ENCODE measurements at regions not wholly inside any gene's neighbourhood (a gene's known extent, or its start where the extent isn't known, plus 50 kb on each side); places are given as distances from the start of the nearest gene placed in this dataset.

GRCh38 chr2:199085261-199085660, 372.5 kb downstream of the SATB2 start:
- no peaks in the 10 kb centered on the region for H3F3A ChIP-seq (ENCODE audit: insufficient read depth, low read length)
- H2AFZ ChIP-seq (ENCODE audit: low read length), result no peak overlapping the region
- no peaks in the 10 kb centered on the region for H3K4me1 ChIP-seq (ENCODE audit: low read length)
- H3K9me2 ChIP-seq (replicated peaks; ENCODE audit: insufficient read depth, low read length), result no peaks in the 10 kb centered on the region
- H3K9ac ChIP-seq (ENCODE audit: low read length), result no peak overlapping the region
- H3K79me2 ChIP-seq (ENCODE audit: low read length), result no peaks in the 10 kb centered on the region
- TF ChIP-seq CTCF (IDR thresholded peaks at IDR 0.05; ENCODE audit: low read length), result no peak
- TF ChIP-seq EZH2 (optimal IDR thresholded peaks at IDR 0.05; ENCODE audit: low read depth, low read length), result no peak
- no peak for TF ChIP-seq EZH2phosphoT487 (IDR thresholded peaks at IDR 0.05; ENCODE audit: low read length)
- no peak overlapping the region for H3K27ac ChIP-seq (ENCODE audit: low read length)
- no peak overlapping the region for H3K4me3 ChIP-seq (ENCODE audit: low read length)
- H3K36me3 ChIP-seq (replicated peaks; ENCODE audit: insufficient read depth, low read length), result no peaks in the 10 kb centered on the region
- no peaks in the 10 kb centered on the region for H3K27me3 ChIP-seq (replicated peaks; ENCODE audit: insufficient read depth, low read length)
- H3K4me2 ChIP-seq (ENCODE audit: low read depth, low read length), result no peak overlapping the region
- H3K9me3 ChIP-seq (replicated peaks; ENCODE audit: insufficient read depth, low read length), result no peaks in the 10 kb centered on the region
- no peak for DNase-seq
- H4K20me1 ChIP-seq (ENCODE audit: insufficient read depth, low read length), result no peaks in the 10 kb centered on the region

- Histone ChIP-seq H3K4me3 (ENCODE audit: low read length) (no peak overlapping the region), H3K9me3 (replicated peaks; ENCODE audit: insufficient read depth, low read length) (no peaks in the 10 kb centered on the region), H3K9ac (ENCODE audit: low read length) (no peak overlapping the region), H3K79me2 (ENCODE audit: low read length) (no peaks in the 10 kb centered on the region), H3K4me1 (ENCODE audit: low read length) (no peaks in the 10 kb centered on the region), H3K27ac (ENCODE audit: low read length) (no peak overlapping the region), H3K4me2 (ENCODE audit: low read depth, low read length) (no peak overlapping the region), H3K9me2 (replicated peaks; ENCODE audit: insufficient read depth, low read length) (no peaks in the 10 kb centered on the region), H3K27me3 (replicated peaks; ENCODE audit: insufficient read depth, low read length) (no peaks in the 10 kb centered on the region), H3F3A (ENCODE audit: insufficient read depth, low read length) (no peaks in the 10 kb centered on the region), H3K36me3 (replicated peaks; ENCODE audit: insufficient read depth, low read length) (no peaks in the 10 kb centered on the region), H4K20me1 (ENCODE audit: insufficient read depth, low read length) (no peaks in the 10 kb centered on the region), H2AFZ (ENCODE audit: low read length) (no peak overlapping the region)
- DNase-seq, result no peak
- TF ChIP-seq EZH2phosphoT487 (IDR thresholded peaks at IDR 0.05; ENCODE audit: low read length) (no peak), EZH2 (optimal IDR thresholded peaks at IDR 0.05; ENCODE audit: low read depth, low read length) (no peak), CTCF (IDR thresholded peaks at IDR 0.05; ENCODE audit: low read length) (no peak)
Observed at GRCh38 chr2:199070322-199070949, 387.3 kb downstream of the SATB2 start.

GRCh38 chr2:199064201-199064600, 393.5 kb downstream of the SATB2 start:
- no peaks in the 10 kb centered on the region for H3K79me2 ChIP-seq (ENCODE audit: low read length)
- no peaks in the 10 kb centered on the region for H3K9me2 ChIP-seq (replicated peaks; ENCODE audit: insufficient read depth, low read length)
- no peaks in the 10 kb centered on the region for H4K20me1 ChIP-seq (ENCODE audit: insufficient read depth, low read length)
- H3K4me2 ChIP-seq (ENCODE audit: low read depth, low read length), result no peak overlapping the region
- H3K27ac ChIP-seq (ENCODE audit: low read length), result no peak overlapping the region
- no peak for DNase-seq
- no peaks in the 10 kb centered on the region for H3K36me3 ChIP-seq (replicated peaks; ENCODE audit: insufficient read depth, low read length)
- H3K4me3 ChIP-seq (ENCODE audit: low read length), result no peak overlapping the region
- no peak overlapping the region for H2AFZ ChIP-seq (ENCODE audit: low read length)
- H3K4me1 ChIP-seq (ENCODE audit: low read length), result no peaks in the 10 kb centered on the region
- H3K9ac ChIP-seq (ENCODE audit: low read length), result no peak overlapping the region
- no peak for TF ChIP-seq CTCF (IDR thresholded peaks at IDR 0.05; ENCODE audit: low read length)
- no peak for TF ChIP-seq EZH2 (optimal IDR thresholded peaks at IDR 0.05; ENCODE audit: low read depth, low read length)
- no peak for TF ChIP-seq EZH2phosphoT487 (IDR thresholded peaks at IDR 0.05; ENCODE audit: low read length)
- H3F3A ChIP-seq (ENCODE audit: insufficient read depth, low read length), result no peaks in the 10 kb centered on the region
- H3K27me3 ChIP-seq (replicated peaks; ENCODE audit: insufficient read depth, low read length), result no peaks in the 10 kb centered on the region
- no peaks in the 10 kb centered on the region for H3K9me3 ChIP-seq (replicated peaks; ENCODE audit: insufficient read depth, low read length)
